ENCODE measurements at regions not wholly inside any gene's neighbourhood (a gene's known extent, or its start where the extent isn't known, plus 50 kb on each side); places are given as distances from the start of the nearest gene placed in this dataset.

DNA sequence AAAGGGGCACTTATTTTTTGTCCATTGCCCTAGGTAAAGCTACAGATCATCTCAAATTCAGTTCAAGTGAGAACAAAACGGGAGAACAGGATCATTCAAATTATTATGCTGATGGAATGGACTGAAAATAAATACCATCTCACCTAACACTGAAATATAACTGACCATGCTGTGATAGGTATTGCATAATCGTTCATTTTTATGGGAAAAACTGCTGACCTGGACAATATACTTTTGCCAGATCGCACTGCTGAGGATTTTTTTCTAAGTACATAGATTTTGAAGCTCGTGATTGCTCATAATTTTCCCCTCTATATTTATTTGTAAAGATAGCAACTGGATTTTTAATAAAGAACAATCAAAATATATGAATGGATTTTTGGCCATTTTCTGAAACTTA, 636.6 kb upstream of the NEGR1 start:
- Histone ChIP-seq H3K9me3 (replicated peaks in 1 of 2; ENCODE audit: control insufficient read depth in 1 of 2, insufficient read depth in 1 of 2, low read length in 2 of 2) (no peaks in the 10 kb centered on the region), H4K20me1 (ENCODE audit: insufficient read depth, low read length) (no peaks in the 10 kb centered on the region), H3K79me2 (ENCODE audit: insufficient read depth, low read length) (no peaks in the 10 kb centered on the region), H3K36me3 (replicated peaks in 1 of 2; ENCODE audit: control insufficient read depth in 1 of 2, insufficient read depth in 2 of 2, low read length in 2 of 2) (no peaks in the 10 kb centered on the region), H3K9ac (ENCODE audit: insufficient read depth, low read length, poor library complexity, severe bottlenecking) (no peak overlapping the region), H3K27me3 (ENCODE audit: control insufficient read depth in 2 of 2, insufficient read depth in 2 of 2, low read length in 2 of 2) (no peaks in the 10 kb centered on the region), H3K4me1 (ENCODE audit: control insufficient read depth in 1 of 2, insufficient read depth in 2 of 2, low read length in 2 of 2) (no peaks in the 10 kb centered on the region), H2AFZ (ENCODE audit: insufficient read depth, low read depth, low read length, poor library complexity, severe bottlenecking) (no peak overlapping the region), H3K4me2 (replicated peaks; ENCODE audit: extremely low read depth, low read length, poor library complexity, severe bottlenecking) (no peak overlapping the region), H3K4me3 (replicated peaks in 1 of 3; ENCODE audit: low read depth in 2 of 3, low read length in 3 of 3) (no peak overlapping the region), H3K27ac (ENCODE audit: low read depth in 1 of 2, low read length in 2 of 2) (no peak overlapping the region)
- H3K4me3 Mint-ChIP-seq: no peak overlapping the region
- intact Hi-C loops (cut with micrococcal nuclease): no loop called here
- H3K36me3 Mint-ChIP-seq: no peaks in the 10 kb centered on the region
- no peak overlapping the region for H3K27ac Mint-ChIP-seq
- no peaks in the 10 kb centered on the region for H3K4me1 Mint-ChIP-seq
- WGBS (ENCODE audit: insufficient coverage): no CpG with 5 or more reads among the region's 4 CpGs
- TF ChIP-seq, protein P1, sequence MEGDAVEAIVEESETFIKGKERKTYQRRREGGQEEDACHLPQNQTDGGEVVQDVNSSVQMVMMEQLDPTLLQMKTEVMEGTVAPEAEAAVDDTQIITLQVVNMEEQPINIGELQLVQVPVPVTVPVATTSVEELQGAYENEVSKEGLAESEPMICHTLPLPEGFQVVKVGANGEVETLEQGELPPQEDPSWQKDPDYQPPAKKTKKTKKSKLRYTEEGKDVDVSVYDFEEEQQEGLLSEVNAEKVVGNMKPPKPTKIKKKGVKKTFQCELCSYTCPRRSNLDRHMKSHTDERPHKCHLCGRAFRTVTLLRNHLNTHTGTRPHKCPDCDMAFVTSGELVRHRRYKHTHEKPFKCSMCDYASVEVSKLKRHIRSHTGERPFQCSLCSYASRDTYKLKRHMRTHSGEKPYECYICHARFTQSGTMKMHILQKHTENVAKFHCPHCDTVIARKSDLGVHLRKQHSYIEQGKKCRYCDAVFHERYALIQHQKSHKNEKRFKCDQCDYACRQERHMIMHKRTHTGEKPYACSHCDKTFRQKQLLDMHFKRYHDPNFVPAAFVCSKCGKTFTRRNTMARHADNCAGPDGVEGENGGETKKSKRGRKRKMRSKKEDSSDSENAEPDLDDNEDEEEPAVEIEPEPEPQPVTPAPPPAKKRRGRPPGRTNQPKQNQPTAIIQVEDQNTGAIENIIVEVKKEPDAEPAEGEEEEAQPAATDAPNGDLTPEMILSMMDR (IDR thresholded peaks at IDR 0.05): no peak
- peaks cover 0 to 6% (median 0%) of the 10 kb centered on the region in 7 donors for H3K9me3 Mint-ChIP-seq
- H3K27me3 Mint-ChIP-seq (ENCODE audit: low read depth in 3 of 3): peaks cover 0 to 3% (median 0%) of the 10 kb centered on the region in 3 donors
- DNase-seq: no peak

DNA sequence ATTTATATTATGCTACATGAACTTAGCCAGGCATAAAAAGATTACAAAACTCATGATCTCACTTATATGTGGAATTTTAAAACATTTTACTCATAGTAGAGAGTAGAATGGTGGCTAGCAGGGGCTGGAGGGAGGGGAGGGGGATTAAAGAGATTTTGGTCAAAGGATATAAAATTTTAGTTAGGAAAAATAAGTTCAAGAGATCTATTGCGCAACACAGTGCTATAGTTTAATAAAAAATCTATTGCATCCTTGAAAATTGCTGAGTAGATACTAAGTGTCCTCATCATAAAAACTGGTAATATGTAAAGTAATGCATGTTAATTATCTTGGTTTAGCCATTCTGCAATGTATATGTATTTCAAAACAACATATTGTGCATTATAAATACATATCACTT, 635.6 kb upstream of the NEGR1 start:
- Histone ChIP-seq H3K4me3 (replicated peaks in 1 of 3; ENCODE audit: low read depth in 2 of 3, low read length in 3 of 3) (no peak overlapping the region), H3K36me3 (replicated peaks in 1 of 2; ENCODE audit: control insufficient read depth in 1 of 2, insufficient read depth in 2 of 2, low read length in 2 of 2) (no peaks in the 10 kb centered on the region), H3K9me3 (replicated peaks in 1 of 2; ENCODE audit: control insufficient read depth in 1 of 2, insufficient read depth in 1 of 2, low read length in 2 of 2) (no peaks in the 10 kb centered on the region), H3K4me1 (ENCODE audit: control insufficient read depth in 1 of 2, insufficient read depth in 2 of 2, low read length in 2 of 2) (no peaks in the 10 kb centered on the region), H3K27ac (ENCODE audit: low read depth in 1 of 2, low read length in 2 of 2) (no peak overlapping the region), H3K79me2 (ENCODE audit: insufficient read depth, low read length) (no peaks in the 10 kb centered on the region), H3K27me3 (ENCODE audit: control insufficient read depth in 2 of 2, insufficient read depth in 2 of 2, low read length in 2 of 2) (no peaks in the 10 kb centered on the region), H4K20me1 (ENCODE audit: insufficient read depth, low read length) (no peaks in the 10 kb centered on the region), H2AFZ (ENCODE audit: insufficient read depth, low read depth, low read length, poor library complexity, severe bottlenecking) (no peak overlapping the region), H3K4me2 (replicated peaks; ENCODE audit: extremely low read depth, low read length, poor library complexity, severe bottlenecking) (no peak overlapping the region), H3K9ac (ENCODE audit: insufficient read depth, low read length, poor library complexity, severe bottlenecking) (no peak overlapping the region)
- Mint-ChIP-seq H3K9me3 (peaks cover 0 to 6% (median 0%) of the 10 kb centered on the region in 7 donors), H3K27ac (no peak overlapping the region), H3K4me3 (no peak overlapping the region), H3K36me3 (no peaks in the 10 kb centered on the region), H3K4me1 (no peaks in the 10 kb centered on the region), H3K27me3 (ENCODE audit: low read depth in 3 of 3) (peaks cover 0 to 3% (median 0%) of the 10 kb centered on the region in 3 donors)
- DNase-seq: no peak
- WGBS (ENCODE audit: insufficient coverage): no CpG with 5 or more reads among the region's 1 CpG
- intact Hi-C loops (cut with micrococcal nuclease): no loop called here
- TF ChIP-seq, protein P1 (IDR thresholded peaks at IDR 0.05): no peak
